PC-3 (cell line): ENCODE measurements at regions not wholly inside any gene's neighbourhood (a gene's known extent, or its start where the extent isn't known, plus 50 kb on each side); places are given as distances from the start of the nearest gene placed in this dataset.

Experiments
- ATAC-seq: fragments of 200-7000 bp; cut with Tn5 transposase; 2 replicates; pipeline ENCODE4 v1.9.1; 2020; ENCODE audit warnings: mild to moderate bottlenecking, moderate library complexity
- BruUV-seq: library from RNA; stranded (reverse); fragments of 400-500 nt; replicated peaks from 2 replicates; lab custom pipeline; 2021; lab: Mats Ljungman, UMichigan
- CTCF ChIA-PET: fragments of 300-600 bp; sonication (Branson Sonifier 250); formaldehyde crosslinking; loops from one replicate; lab custom pipeline; 2022; ENCODE audit warnings: antibody characterized with exemption; lab: Charles Lee
- POLR2A ChIA-PET: fragments of 300-600 bp; sonication (Branson Sonifier 250); formaldehyde crosslinking; loops from one replicate; lab custom pipeline; 2022; ENCODE audit warnings: antibody characterized with exemption; ENCODE audit not compliant: unreplicated experiment; lab: Charles Lee
- DNase-seq: peaks from one replicate; pipeline ENCODE4 v3.0.0-alpha.2; 2015
- H2AFZ ChIP-seq: fragments of 300-600 bp; sonication (generic); 2 replicates; pipeline ENCODE4 v1.6.0; 2016; ENCODE audit warnings: antibody characterized with exemption, low read length
- H3F3A ChIP-seq: fragments of 300-600 bp; sonication (generic); one replicate; pipeline ENCODE4 v1.6.0; 2017; ENCODE audit warnings: antibody characterized with exemption, low read length, control low read depth, mild to moderate bottlenecking; ENCODE audit not compliant: unreplicated experiment
- H3K27ac ChIP-seq: fragments of 300-600 bp; sonication (generic); 2 replicates; pipeline ENCODE4 v1.5.1; 2016; ENCODE audit warnings: mild to moderate bottlenecking, low read length
- H3K27me3 ChIP-seq: fragments of 300-600 bp; sonication (generic); 2 replicates; pipeline ENCODE4 v1.6.1; 2016; ENCODE audit warnings: low read length, mixed read lengths
- H3K36me3 ChIP-seq: fragments of 300-600 bp; sonication (generic); 2 replicates; pipeline ENCODE4 v1.6.1; 2016; ENCODE audit warnings: low read depth, mixed run types, low read length, mixed read lengths
- H3K4me1 ChIP-seq: fragments of 300-600 bp; sonication (generic); 2 replicates; pipeline ENCODE4 v1.5.1; 2016; ENCODE audit warnings: low read length; ENCODE audit not compliant: insufficient read depth
- H3K4me2 ChIP-seq: fragments of 300-600 bp; sonication (generic); 2 replicates; pipeline ENCODE4 v1.6.0; 2016; ENCODE audit warnings: low read length
- H3K4me3 ChIP-seq: fragments of 300-600 bp; sonication (generic); 2 replicates; pipeline ENCODE4 v1.5.1; 2016; ENCODE audit warnings: mild to moderate bottlenecking, low read length, mixed read lengths
- H3K79me2 ChIP-seq: fragments of 300-600 bp; sonication (generic); 2 replicates; pipeline ENCODE4 v1.6.1; 2017; ENCODE audit warnings: low read length, mixed read lengths
- H3K9ac ChIP-seq: fragments of 300-600 bp; sonication (generic); 2 replicates; pipeline ENCODE4 v1.6.0; 2016; ENCODE audit warnings: mild to moderate bottlenecking, low read length
- H3K9me2 ChIP-seq: fragments of 300-600 bp; sonication (generic); replicated peaks from 2 replicates; pipeline ENCODE4 v1.6.1; 2016; ENCODE audit warnings: mixed run types, low read length, mixed read lengths
- H3K9me3 ChIP-seq: fragments of 300-600 bp; sonication (generic); 2 replicates; pipeline ENCODE4 v1.6.1; 2016; ENCODE audit warnings: low read length, mixed read lengths
- H4K20me1 ChIP-seq: fragments of 300-600 bp; sonication (generic); 2 replicates; pipeline ENCODE4 v1.6.1; 2016; ENCODE audit warnings: low read length, mixed read lengths
- EZH2 ChIP-seq: fragments of 300-600 bp; sonication (generic); IDR thresholded peaks from one replicate; pipeline ENCODE4 v1.6.1; 2017; ENCODE audit warnings: antibody characterized with exemption, mild to moderate bottlenecking, low read length; ENCODE audit not compliant: unreplicated experiment
- EZH2phosphoT487 ChIP-seq: fragments of 300-600 bp; sonication (generic); IDR thresholded peaks from 2 replicates; pipeline ENCODE4 v1.6.1; 2018; ENCODE audit warnings: mild to moderate bottlenecking, antibody characterized with exemption, low read length, borderline replicate concordance
- intact Hi-C: fragments of 100-400 bp; cut with micrococcal nuclease; formaldehyde crosslinking; loops from 2 replicates; pipeline ENCODE4 v1.9.0; 2023
- TF ChIP-seq, protein P1 (sequence below): fragments of 300-600 bp; sonication (generic); conservative IDR thresholded peaks from 2 replicates; pipeline ENCODE4 v1.5.1; 2017; ENCODE audit warnings: antibody characterized with exemption, low read depth, mild to moderate bottlenecking, low read length

DNA sequence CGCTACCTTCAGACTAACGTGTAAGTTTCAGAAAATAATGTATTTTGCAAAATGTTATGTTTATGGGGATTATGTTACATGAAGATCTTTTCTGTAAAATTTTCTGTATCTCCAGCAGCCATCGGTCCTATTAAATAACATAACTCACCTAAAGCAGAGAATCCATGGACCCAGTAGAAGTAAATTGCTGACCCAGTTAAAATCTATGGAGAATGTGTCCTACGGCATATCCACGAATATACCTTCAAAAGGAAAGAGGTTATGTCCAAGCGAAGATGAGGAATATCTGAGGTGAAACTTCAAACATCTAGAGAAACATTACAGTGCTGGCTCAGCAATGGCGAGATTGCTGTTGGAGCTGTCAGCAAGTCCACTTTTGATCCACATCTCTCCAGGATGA lies 492.2 kb upstream of the ADAMTS16 start:
- CTCF ChIA-PET: no interaction called here
- no peaks in the 10 kb centered on the region for H3F3A ChIP-seq
- no peaks in the 10 kb centered on the region for H3K27me3 ChIP-seq
- no peak overlapping the region for H3K4me2 ChIP-seq
- no peak for TF ChIP-seq EZH2
- TF ChIP-seq EZH2phosphoT487: no peak
- TF ChIP-seq, protein P1, sequence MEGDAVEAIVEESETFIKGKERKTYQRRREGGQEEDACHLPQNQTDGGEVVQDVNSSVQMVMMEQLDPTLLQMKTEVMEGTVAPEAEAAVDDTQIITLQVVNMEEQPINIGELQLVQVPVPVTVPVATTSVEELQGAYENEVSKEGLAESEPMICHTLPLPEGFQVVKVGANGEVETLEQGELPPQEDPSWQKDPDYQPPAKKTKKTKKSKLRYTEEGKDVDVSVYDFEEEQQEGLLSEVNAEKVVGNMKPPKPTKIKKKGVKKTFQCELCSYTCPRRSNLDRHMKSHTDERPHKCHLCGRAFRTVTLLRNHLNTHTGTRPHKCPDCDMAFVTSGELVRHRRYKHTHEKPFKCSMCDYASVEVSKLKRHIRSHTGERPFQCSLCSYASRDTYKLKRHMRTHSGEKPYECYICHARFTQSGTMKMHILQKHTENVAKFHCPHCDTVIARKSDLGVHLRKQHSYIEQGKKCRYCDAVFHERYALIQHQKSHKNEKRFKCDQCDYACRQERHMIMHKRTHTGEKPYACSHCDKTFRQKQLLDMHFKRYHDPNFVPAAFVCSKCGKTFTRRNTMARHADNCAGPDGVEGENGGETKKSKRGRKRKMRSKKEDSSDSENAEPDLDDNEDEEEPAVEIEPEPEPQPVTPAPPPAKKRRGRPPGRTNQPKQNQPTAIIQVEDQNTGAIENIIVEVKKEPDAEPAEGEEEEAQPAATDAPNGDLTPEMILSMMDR: no peak
- H3K4me3 ChIP-seq: no peak overlapping the region
- H3K9me2 ChIP-seq: no peaks in the 10 kb centered on the region
- no peak overlapping the region for H2AFZ ChIP-seq
- no peaks in the 10 kb centered on the region for H3K4me1 ChIP-seq
- DNase-seq (no peak), ATAC-seq (no peak)
- POLR2A ChIA-PET: no interaction called here
- no peaks in the 10 kb centered on the region for H4K20me1 ChIP-seq
- H3K9me3 ChIP-seq: no peaks in the 10 kb centered on the region; the same call in 1 of the 2 replicates
- H3K27ac ChIP-seq: no peak overlapping the region
- no TSS peak for BruUV-seq
- H3K36me3 ChIP-seq: no peaks in the 10 kb centered on the region
- no peak overlapping the region for H3K9ac ChIP-seq
- intact Hi-C loops: no loop called here
- H3K79me2 ChIP-seq: no peaks in the 10 kb centered on the region

DNA sequence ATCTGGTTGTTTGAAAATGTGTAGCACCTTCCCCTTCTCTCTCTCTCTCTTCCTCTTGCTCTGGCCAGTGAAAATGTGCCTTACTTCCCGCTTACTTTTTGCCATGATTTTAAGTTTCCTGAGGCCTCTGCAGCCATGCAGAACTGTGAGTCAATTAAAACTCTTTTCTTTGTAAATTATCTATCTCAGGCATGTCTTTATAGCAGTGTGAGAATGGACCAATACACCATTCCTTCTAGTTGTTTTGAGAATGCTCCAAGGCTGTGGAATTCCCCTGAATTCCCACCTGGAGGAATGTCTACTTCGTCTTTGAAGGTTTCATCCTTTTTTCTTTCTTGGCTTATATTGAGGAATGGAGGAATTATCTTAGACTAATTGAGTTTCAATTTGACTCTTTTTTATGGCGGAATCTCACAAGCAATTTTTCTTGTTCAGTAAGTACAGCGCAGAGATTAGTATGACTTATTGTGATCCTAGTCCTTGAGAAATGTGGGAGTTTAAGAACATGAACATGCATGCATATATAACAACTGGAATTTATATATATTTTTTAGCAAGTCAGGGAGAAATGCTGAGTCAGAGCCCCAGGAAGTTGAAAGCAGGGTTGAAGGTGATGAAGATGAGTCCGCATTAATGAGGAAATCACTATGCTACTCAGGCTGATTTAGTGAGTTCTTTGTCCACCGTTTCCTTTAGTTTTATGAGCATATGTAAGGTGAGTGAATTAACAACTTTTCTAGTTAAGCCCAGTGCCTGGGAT lies 488.1 kb upstream of the ADAMTS16 start:
- Histone ChIP-seq H3K4me3 (no peak overlapping the region), H4K20me1 (no peaks in the 10 kb centered on the region), H3K4me1 (no peaks in the 10 kb centered on the region), H3K27ac (no peak overlapping the region), H3K9me2 (no peaks in the 10 kb centered on the region), H3K9me3 (no peaks in the 10 kb centered on the region; the same call in 1 of the 2 replicates), H3F3A (no peaks in the 10 kb centered on the region), H2AFZ (no peak overlapping the region), H3K4me2 (no peak overlapping the region), H3K36me3 (no peaks in the 10 kb centered on the region), H3K27me3 (no peaks in the 10 kb centered on the region), H3K79me2 (no peaks in the 10 kb centered on the region), H3K9ac (no peak overlapping the region)
- TF ChIP-seq EZH2phosphoT487 (no peak), EZH2 (no peak)
- TF ChIP-seq, protein P1: no peak
- ChIA-PET POLR2A (no interaction called here), CTCF (no interaction called here)
- no TSS peak for BruUV-seq
- ATAC-seq: no peak
- intact Hi-C loops: no loop called here
- no peak for DNase-seq

DNA sequence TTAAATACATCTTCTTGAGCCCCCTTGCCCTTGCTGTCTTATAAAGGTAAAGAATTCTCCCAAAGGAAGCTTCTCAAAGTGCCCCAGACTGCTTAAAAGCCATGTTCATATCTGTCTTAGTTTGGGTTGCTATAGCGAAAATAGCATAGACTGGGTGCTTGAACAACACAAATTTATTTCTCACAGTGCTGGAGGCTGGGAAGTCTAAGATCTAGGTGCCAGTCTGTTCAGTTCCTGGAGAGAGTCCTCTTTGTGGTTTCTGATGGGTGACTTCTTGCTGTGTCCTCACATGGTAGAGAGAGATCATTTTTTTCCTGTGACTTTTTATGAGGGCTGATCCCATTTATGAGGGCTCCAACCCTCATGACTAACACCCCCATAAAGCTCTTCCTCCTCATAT lies 486.7 kb upstream of the ADAMTS16 start:
- intact Hi-C loops: no loop called here

More for the DNA sequence above, 486.7 kb upstream of the ADAMTS16 start:
- Histone ChIP-seq H3K27me3 (no peaks in the 10 kb centered on the region), H3K9me2 (no peaks in the 10 kb centered on the region), H3K9me3 (peaks cover 4% of the 10 kb centered on the region; the same call in 1 of the 2 replicates), H3K36me3 (no peaks in the 10 kb centered on the region), H3K9ac (no peak overlapping the region), H3K4me1 (no peaks in the 10 kb centered on the region), H2AFZ (no peak overlapping the region), H3K4me3 (no peak overlapping the region), H3F3A (no peaks in the 10 kb centered on the region), H4K20me1 (no peaks in the 10 kb centered on the region), H3K79me2 (no peaks in the 10 kb centered on the region), H3K27ac (no peak overlapping the region), H3K4me2 (no peak overlapping the region)
- POLR2A ChIA-PET: no interaction called here
- DNase-seq (no peak), ATAC-seq (no peak)
- BruUV-seq: no TSS peak
- TF ChIP-seq EZH2phosphoT487 (no peak), EZH2 (no peak)
- TF ChIP-seq, protein P1: no peak
- CTCF ChIA-PET: no interaction called here
